GM18505 (cell line): ENCODE measurements at regions not wholly inside any gene's neighbourhood (a gene's known extent, or its start where the extent isn't known, plus 50 kb on each side); places are given as distances from the start of the nearest gene placed in this dataset.

ENCODE experiments used
- ATAC-seq: cut with Tn5 transposase; IDR thresholded peaks from one replicate; pipeline ENCODE4 v1.9.1; 2021; ENCODE audit not compliant: unreplicated experiment
- POLR2A ChIP-seq: IDR thresholded peaks from 4 replicates; pipeline ENCODE4 v1.6.1; 2011; ENCODE audit warnings: borderline replicate concordance; ENCODE audit not compliant: insufficient read depth, insufficient read length; ENCODE audit errors: extremely low read depth

DNA sequence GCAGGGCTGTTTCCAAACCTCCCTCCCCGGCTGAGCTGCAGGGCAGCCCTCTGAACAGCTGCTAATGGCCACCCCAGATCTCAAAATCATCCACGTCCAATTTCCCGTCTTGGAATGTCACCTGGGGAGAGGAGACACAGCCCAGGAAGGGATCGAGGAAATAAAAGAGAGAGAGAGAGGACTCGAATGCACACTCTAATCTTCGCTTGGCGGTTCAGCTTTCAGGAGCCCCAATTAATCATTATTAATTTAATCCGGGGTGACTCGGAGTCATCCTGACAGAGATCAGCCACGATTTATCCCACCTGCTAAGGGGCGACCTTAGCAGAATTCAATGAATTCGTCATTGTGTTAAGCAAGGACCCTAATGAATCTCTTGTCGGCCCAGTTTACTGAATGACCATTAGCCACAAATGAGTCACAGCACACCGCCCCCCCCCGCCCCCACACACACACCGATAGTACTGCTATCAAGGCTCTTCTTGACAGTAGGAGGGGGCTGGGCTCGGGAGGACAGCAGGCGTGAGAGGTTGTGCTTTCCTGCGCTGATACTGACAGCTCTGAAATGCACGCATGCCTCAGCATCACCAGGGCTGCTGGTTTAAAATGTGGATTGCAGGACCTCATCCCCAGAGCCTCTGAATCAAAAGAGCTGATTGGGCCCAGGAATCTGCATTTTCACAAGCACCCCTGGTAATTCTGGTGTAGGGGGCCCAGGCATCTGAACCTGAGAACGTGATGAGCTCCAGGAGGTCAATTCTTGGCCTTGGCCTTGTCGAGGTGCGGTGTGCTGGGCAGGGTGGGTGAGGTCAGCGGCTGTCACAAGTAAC is 190.0 kb upstream of the CIBAR2 start:
- ATAC-seq = no peak
- TF ChIP-seq POLR2A = no peak

- no peak for ATAC-seq
- no peak for TF ChIP-seq POLR2A
These were observed 190.6 kb upstream of the CIBAR2 start for GRCh38 chr16:85302848-85303353.

GRCh38 chr16:85303354-85303883 is 191.1 kb upstream of the CIBAR2 start:
- TF ChIP-seq POLR2A = no peak
- ATAC-seq = no peak

DNA sequence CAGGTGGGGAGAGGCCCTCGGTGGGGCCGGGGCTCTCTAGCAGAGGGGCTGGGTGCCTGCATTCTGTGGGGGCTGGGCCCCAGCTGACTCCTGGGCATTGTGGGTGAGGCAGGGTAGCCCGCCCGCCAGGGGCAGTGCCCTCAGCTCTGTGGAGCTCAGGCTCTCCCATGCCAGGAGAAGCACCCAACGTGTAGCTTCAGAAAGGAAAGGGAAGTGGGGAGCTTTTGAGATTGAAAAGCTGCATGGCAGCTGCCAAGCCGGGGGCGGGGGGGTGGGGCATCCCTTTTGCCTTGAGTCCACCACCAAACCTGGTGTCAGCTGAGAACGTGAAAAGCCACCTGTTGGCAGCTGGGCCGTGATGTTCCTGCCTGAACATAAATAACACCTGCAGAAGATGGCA is 192.1 kb upstream of the CIBAR2 start:
- ATAC-seq = no peak
- no peak for TF ChIP-seq POLR2A

DNA sequence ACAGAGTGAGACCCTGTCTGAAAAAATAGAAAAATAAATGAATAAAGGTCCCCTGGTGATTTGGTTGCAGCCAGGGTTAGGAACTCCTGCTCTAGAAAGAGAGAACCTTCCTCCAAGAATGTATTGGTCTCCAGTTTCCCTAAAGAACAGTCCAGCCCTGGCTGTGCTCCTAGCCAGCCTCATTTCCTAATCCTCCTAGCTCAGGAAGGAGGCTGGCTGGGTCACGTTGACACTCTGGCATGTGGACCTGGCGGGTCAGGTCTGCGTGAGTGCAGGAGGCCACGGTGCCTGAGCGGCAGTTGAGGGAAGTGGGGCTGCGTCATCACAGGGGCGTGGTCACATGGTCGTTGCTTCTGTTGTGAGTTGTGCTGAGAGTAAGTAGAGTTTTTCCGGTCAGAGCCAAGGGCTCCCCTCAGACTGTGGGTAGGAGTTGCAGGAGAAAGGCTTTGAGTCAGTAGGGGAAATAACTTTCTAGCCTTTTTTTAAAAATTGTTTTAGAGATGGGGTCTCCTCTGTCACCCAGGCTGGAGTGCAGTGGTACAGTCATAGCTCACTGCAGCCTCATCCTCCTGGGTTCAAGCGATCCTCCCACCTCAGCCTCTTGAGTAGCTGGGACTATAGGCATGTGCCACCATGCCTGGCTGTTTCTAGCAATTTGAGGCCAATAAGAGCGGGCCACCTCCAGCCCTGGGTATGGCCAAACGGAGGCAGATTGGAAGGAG is 194.0 kb upstream of the CIBAR2 start:
- peak; percentile 63 for ATAC-seq
- TF ChIP-seq POLR2A = no peak

- ATAC-seq = no peak
- no peak for TF ChIP-seq POLR2A
These were observed 194.7 kb upstream of the CIBAR2 start for GRCh38 chr16:85306793-85307551.

GRCh38 chr16:85307552-85308364 is 195.5 kb upstream of the CIBAR2 start:
- ATAC-seq = no peak
- TF ChIP-seq POLR2A = no peak

DNA sequence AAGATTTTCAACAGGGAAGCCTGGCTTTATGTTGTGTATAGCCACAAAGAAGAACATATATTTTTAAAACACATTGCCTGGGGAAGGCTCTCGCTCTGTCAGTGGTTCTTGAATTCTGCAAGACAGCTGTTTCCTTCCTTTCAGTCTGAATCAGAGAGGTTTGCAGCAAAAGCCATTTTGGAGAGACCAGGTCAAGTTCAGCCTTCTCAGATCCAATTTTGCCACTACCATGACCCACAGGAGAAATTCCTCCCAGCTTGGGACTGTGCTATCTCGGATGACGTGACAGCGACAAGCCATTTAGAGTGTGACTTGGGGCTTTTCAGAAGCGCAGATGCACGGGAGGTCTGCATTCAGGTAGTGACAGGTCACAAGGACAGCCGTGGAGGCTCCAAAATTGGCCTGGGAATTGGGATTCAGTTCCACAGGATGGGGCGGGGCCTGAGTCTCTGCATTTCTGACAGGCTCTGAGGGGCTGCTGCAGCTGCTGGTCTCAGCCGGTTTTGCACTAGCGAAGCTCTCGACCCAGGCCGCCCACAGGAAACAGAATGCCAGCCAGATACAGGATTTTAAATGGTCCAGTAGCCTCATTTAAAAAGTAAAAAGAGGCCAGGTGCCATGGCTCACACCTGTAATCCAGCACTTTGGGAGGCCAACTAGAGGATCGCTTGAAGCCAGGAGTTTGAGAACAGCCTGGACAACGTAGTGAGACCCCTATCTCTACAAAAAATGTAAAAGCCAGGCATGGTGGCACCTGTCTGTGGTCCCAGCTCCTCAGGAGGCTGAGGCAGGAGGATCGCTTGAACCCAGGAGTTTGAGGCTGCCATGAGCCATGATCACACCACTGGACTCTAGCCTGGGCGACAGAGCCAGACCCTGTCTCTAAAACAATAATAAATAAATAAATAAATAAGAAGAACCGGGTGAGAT is 196.6 kb upstream of the CIBAR2 start:
- ATAC-seq = no peak
- no peak for TF ChIP-seq POLR2A

GRCh38 chr16:85309656-85310587 is 197.7 kb upstream of the CIBAR2 start:
- no peak for TF ChIP-seq POLR2A
- ATAC-seq = no peak

- no peak for TF ChIP-seq POLR2A
- no peak for ATAC-seq
These were observed 198.8 kb upstream of the CIBAR2 start for GRCh38 chr16:85310868-85311585.
